Ovary (tissue), 7 donors: ENCODE measurements at regions not wholly inside any gene's neighbourhood (a gene's known extent, or its start where the extent isn't known, plus 50 kb on each side); places are given as distances from the start of the nearest gene placed in this dataset.
"Not testable (repeated sequence)": the region's sequence is repeated elsewhere in the genome, so short reads cannot be mapped to it uniquely, and the experiment has no call there.

Experiments used
- DNase-seq, 5 donors: peaks; one replicate each; pipeline ENCODE4 v3.0.0-alpha.2; 2019 to 2020
- H3K27ac ChIP-seq, 2 donors: fragments of 200-600 bp; one replicate each; pipeline versions ENCODE4 v1.5.1 to v1.8.0; 2019 to 2022
- H3K27me3 ChIP-seq: fragments of 200-600 bp; one replicate; pipeline ENCODE4 v1.8.0; 2022
- H3K36me3 ChIP-seq: fragments of 200-600 bp; sonication (generic); one replicate; pipeline ENCODE4 v1.5.1; 2019
- H3K4me1 ChIP-seq: one replicate; pipeline ENCODE4 v1.8.1; 2013; ENCODE audit warnings: mild to moderate bottlenecking, moderate library complexity; ENCODE audit not compliant: insufficient read depth
- H3K4me3 ChIP-seq: fragments of 200-600 bp; sonication (generic); one replicate; pipeline ENCODE4 v1.5.1; 2017
- H3K9me3 ChIP-seq, 2 donors: fragments of 200-600 bp in 1 of 2; sonication (generic) in 1 of 2; one replicate each; pipeline versions ENCODE4 v1.5.1 to v1.8.1; 2013 to 2019; ENCODE audit warnings: mild to moderate bottlenecking in 1 of 2, moderate library complexity in 1 of 2
- EP300 ChIP-seq: sonication (generic); formaldehyde crosslinking; IDR thresholded peaks from one replicate; pipeline ENCODE4 v1.6.1; 2017; ENCODE audit warnings: antibody characterized with exemption
- POLR2A ChIP-seq: fragments of 450-650 bp; IDR thresholded peaks from one replicate; pipeline ENCODE4 v1.6.1; 2017; ENCODE audit warnings: antibody characterized with exemption, mild to moderate bottlenecking, moderate library complexity
- WGBS, 3 donors: extraction: QIAGEN DNeasy Blood & Tissue Kit in 1 of 3; methylation state at CpG; one replicate each; pipeline versions ENCODE4 v1.1.5 to v1.1.7; 2013 to 2017; 5-methylcytosine and 5-hydroxymethylcytosine counted together
- intact Hi-C, 4 donors: fragments of 100-400 bp; cut with DNase I; formaldehyde crosslinking; loops; one replicate each; pipeline versions ENCODE4 v1.11.0 to v1.15.1; 2022 to 2023
- TF ChIP-seq, protein P1 (sequence below), 3 donors: fragments of 450-650 bp in 2 of 3; fragments of 200-600 bp in 1 of 3; IDR thresholded peaks; one replicate each; pipeline versions ENCODE4 v1.5.1 to v1.8.0; 2016 to 2022; ENCODE audit warnings: antibody characterized with exemption in 3 of 3, mild to moderate bottlenecking in 1 of 3
- donor health status: DM: no; HTN: no; CAD: no; lungs with moderate emphysema.
- donor health status: DM: no; HTN: no; CAD: no.
- donor health status: Bipolar disorder and iron deficiency.
- donor health status: DM: no; HTN: no; CAD: no.
- donor health status: DM: yes; HTN: yes; CAD: no.

DNA sequence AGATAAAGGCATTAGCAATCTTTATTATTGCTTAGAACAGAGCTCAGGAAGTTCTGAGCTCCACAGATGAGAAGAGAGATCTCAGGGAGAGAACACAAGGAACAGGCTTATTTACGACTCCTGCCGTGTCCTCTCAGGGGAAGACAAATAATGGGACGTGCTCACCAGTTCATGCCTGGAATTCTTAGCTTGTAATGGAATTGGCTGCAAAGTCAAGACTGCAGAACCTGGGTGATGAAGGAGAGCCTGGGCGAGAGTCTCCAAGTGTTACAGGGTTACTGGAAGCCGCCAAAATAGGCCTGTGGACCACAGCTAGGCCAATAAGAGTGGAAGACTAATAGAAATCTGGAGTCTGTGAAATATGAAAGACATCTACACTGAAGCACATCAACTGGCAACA lies 174.5 kb upstream of the ADAMTSL1 start:
- Histone ChIP-seq H3K9me3 (no peaks in the 10 kb centered on the region), H3K27me3 (no peaks in the 10 kb centered on the region), H3K4me1 (no peaks in the 10 kb centered on the region), H3K4me3 (no peak overlapping the region), H3K27ac (no peak overlapping the region), H3K36me3 (no peaks in the 10 kb centered on the region)
- DNase-seq: no peak
- WGBS, 3 donors: 78 to 91% (median 85%) methylated on average over 5 of the region's 5 CpGs
- TF ChIP-seq POLR2A (no peak), EP300 (no peak)
- TF ChIP-seq, protein P1, sequence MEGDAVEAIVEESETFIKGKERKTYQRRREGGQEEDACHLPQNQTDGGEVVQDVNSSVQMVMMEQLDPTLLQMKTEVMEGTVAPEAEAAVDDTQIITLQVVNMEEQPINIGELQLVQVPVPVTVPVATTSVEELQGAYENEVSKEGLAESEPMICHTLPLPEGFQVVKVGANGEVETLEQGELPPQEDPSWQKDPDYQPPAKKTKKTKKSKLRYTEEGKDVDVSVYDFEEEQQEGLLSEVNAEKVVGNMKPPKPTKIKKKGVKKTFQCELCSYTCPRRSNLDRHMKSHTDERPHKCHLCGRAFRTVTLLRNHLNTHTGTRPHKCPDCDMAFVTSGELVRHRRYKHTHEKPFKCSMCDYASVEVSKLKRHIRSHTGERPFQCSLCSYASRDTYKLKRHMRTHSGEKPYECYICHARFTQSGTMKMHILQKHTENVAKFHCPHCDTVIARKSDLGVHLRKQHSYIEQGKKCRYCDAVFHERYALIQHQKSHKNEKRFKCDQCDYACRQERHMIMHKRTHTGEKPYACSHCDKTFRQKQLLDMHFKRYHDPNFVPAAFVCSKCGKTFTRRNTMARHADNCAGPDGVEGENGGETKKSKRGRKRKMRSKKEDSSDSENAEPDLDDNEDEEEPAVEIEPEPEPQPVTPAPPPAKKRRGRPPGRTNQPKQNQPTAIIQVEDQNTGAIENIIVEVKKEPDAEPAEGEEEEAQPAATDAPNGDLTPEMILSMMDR (IDR thresholded peaks at IDR 0.05): no peak
- intact Hi-C loops: no loop called here

DNA sequence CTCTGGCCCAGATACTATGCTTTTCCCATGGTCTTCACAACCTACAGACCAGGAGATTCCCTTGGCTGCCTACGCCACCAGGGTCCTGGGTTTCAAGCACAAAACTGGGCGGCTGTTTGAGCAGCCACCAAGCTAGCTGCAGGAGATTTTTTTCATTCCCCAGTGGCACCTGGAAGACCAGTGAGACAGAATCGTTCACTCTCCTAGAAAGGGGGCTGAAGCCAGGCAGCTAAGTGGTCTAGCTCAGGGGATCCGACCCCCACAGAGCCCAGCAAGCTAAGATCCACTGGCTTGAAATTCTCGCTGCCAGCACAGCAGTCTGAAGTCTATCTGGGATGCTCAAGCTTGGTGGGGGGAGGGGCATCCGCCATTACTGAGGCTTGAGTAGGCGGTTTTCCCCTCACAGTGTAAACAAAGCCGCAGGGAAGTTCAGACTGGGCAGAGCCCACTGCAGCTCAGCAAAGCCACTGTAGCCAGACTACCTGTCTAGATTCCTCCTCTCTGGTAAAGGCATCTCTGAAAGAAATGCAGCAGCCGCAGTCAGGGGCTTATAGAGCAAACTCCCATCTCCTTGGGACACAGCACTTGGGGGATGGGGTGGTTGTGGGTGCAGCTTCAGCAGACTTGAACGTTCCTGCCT lies 168.7 kb upstream of the ADAMTSL1 start:
- DNase-seq, H3K4me1 ChIP-seq, H3K27ac ChIP-seq, intact Hi-C loops, H3K9me3 ChIP-seq, H3K36me3 ChIP-seq, H3K4me3 ChIP-seq, H3K27me3 ChIP-seq: not testable (repeated sequence)
- 73 to 90% (median 77%) methylated on average over 10 of the region's 10 CpGs for WGBS, 3 donors

DNA sequence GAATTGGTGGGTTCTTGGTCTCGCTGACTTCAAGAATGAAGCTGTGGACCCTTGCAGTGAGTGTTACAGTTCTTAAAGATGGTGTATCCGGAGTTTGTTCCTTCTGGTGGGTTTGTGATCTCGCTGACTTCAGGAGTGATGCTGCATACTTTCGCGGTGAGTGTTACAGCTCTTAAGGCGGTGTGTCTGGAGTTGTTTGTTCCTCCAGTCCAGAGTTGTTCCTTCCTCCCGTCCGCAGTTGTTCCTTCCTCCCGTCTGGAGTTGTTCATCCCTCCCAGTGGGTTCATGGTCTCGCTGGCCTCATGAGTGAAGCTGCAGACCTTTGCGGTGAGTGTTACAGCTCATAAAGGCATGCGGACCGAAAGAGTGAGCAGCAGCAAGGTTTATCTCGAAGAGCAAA lies 159.6 kb upstream of the ADAMTSL1 start:
- Histone ChIP-seq H3K27me3 (no peaks in the 10 kb centered on the region), H3K36me3 (no peaks in the 10 kb centered on the region), H3K27ac (no peak overlapping the region), H3K4me3 (no peak overlapping the region), H3K9me3 (no peaks in the 10 kb centered on the region), H3K4me1 (peaks cover 1% of the 10 kb centered on the region)
- intact Hi-C loops: no loop called here
- no peak for DNase-seq
- no peak for TF ChIP-seq EP300
- TF ChIP-seq, protein P1 (IDR thresholded peaks at IDR 0.05): no peak
- TF ChIP-seq POLR2A: no peak
- WGBS, 3 donors: 89 to 94% (median 92%) methylated on average over 14 of the region's 14 CpGs

DNA sequence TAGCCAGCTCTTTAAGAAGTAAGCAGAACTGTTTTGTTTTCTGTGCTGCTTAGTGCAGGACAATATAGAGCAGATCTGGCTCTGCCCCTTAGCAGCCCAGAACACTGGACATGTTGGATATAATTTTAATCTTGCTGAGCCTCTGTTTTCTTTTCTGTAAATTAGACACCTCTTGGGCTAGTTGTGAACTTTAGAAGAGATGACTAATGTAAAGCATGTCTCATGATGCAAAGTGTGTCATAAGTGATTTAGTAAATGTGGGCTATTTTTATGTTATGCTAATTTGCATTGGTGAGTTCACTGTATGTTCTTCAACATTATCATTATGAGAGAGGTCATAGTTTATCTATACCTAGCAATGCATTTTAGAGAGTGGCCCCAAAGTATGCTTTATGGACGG lies 156.1 kb upstream of the ADAMTSL1 start:
- Histone ChIP-seq H3K4me3 (no peak overlapping the region), H3K36me3 (no peaks in the 10 kb centered on the region), H3K9me3 (no peaks in the 10 kb centered on the region), H3K4me1 (no peaks in the 10 kb centered on the region), H3K27ac (no peak overlapping the region), H3K27me3 (no peaks in the 10 kb centered on the region)
- TF ChIP-seq EP300 (no peak), POLR2A (no peak)
- TF ChIP-seq, protein P1 (IDR thresholded peaks at IDR 0.05): no peak
- WGBS, 3 donors: 85 to 98% (median 88%) methylated on average over 1 of the region's 1 CpG
- no peak for DNase-seq
- intact Hi-C loops: no loop called here

DNA sequence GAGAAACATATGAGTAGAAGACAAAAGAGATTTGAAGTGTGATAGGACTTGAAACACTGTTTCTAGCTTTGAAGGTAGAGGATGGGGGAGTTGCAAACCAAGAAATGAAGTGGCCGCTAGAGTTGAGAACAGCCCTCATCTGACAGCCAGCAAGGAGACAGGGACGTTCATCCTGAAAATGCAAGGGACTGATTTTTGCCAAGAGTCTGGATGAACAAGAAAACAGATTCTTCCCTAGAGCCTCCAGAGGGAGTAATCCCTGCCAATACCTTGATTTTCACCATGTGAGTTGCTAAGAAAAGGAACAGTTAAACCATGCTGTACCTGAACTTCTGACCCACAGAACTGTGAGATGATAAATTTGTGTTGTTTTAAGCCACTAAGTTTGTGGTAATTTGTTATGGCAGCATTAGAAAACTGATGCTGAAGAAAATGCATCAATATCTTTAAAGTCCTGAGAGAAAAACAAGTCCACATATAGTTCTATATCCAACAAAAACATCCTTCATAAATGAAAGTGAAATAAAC lies 154.0 kb upstream of the ADAMTSL1 start:
- 41 to 46% (median 45%) methylated on average over 2 of the region's 2 CpGs for WGBS, 3 donors
- Histone ChIP-seq H3K4me3 (no peak overlapping the region), H3K9me3 (no peaks in the 10 kb centered on the region), H3K27me3 (no peaks in the 10 kb centered on the region), H3K27ac (no peak overlapping the region), H3K36me3 (no peaks in the 10 kb centered on the region), H3K4me1 (no peaks in the 10 kb centered on the region)
- no peak for DNase-seq
- intact Hi-C loops: no loop called here
- TF ChIP-seq, protein P1 (IDR thresholded peaks at IDR 0.05): no peak
- TF ChIP-seq EP300 (no peak), POLR2A (no peak)
